IMR-90 (cell line): ENCODE measurements at regions not wholly inside any gene's neighbourhood (a gene's known extent, or its start where the extent isn't known, plus 50 kb on each side); places are given as distances from the start of the nearest gene placed in this dataset.

Experiments used
- ATAC-seq: fragments of 200-7000 bp; cut with Tn5 transposase; 2 replicates; pipeline ENCODE4 v1.9.1; 2020; ENCODE audit warnings: low read depth, mild to moderate bottlenecking, moderate library complexity
- BruUV-seq: library from RNA; stranded (reverse); fragments of 400-500 nt; replicated peaks from 2 replicates; lab custom pipeline; 2021; lab: Mats Ljungman, UMichigan
- CTCF ChIA-PET: fragments of 300-600 bp; formaldehyde crosslinking; extraction: SDS; loops from one replicate; lab custom pipeline; 2021; ENCODE audit warnings: antibody characterized with exemption; lab: Yijun Ruan, JAX
- POLR2A ChIA-PET: fragments of 300-600 bp; sonication (Branson Sonifier 250); formaldehyde crosslinking; loops from one replicate; lab custom pipeline; 2022; ENCODE audit warnings: antibody characterized with exemption; ENCODE audit not compliant: unreplicated experiment; lab: Charles Lee
- DNase-seq: peaks from one replicate; pipeline ENCODE4 v3.0.0; 2013
- H2AFZ ChIP-seq: replicated peaks from 2 replicates; pipeline ENCODE3; 2013; ENCODE audit warnings: low read length, mild to moderate bottlenecking; ENCODE audit not compliant: poor library complexity
- H2AK5ac ChIP-seq: 2 replicates; pipeline ENCODE4 v1.6.1; 2013; ENCODE audit warnings: low read depth, low read length, inconsistent platforms
- H2AK9ac ChIP-seq: replicated peaks from 2 replicates; pipeline ENCODE3; 2013; ENCODE audit warnings: mild to moderate bottlenecking, low read depth, low read length, moderate library complexity; ENCODE audit not compliant: poor library complexity
- H2BK120ac ChIP-seq: 2 replicates; pipeline ENCODE4 v1.6.1; 2013; ENCODE audit warnings: low read depth, low read length, inconsistent platforms
- H2BK15ac ChIP-seq: 3 replicates; pipeline ENCODE4 v1.6.1; 2013; ENCODE audit warnings: low read depth, low read length, inconsistent platforms
- H2BK20ac ChIP-seq: 2 replicates; pipeline ENCODE4 v1.6.1; 2013; ENCODE audit warnings: low read depth, mild to moderate bottlenecking, inconsistent platforms, low read length, moderate library complexity
- H2BK5ac ChIP-seq: 2 replicates; pipeline ENCODE4 v1.6.1; 2013; ENCODE audit warnings: mild to moderate bottlenecking, low read depth, low read length, inconsistent platforms; ENCODE audit not compliant: poor library complexity, severe bottlenecking
- H3K14ac ChIP-seq: replicated peaks from 2 replicates; pipeline ENCODE4 v1.6.1; 2013; ENCODE audit warnings: low read depth, low read length, inconsistent platforms
- H3K18ac ChIP-seq: 2 replicates; pipeline ENCODE4 v1.6.1; 2013; ENCODE audit warnings: low read depth, low read length, control low read depth
- H3K23ac ChIP-seq: 2 replicates; pipeline ENCODE4 v1.6.1; 2013; ENCODE audit warnings: low read depth, low read length, inconsistent platforms
- H3K27ac ChIP-seq: 2 replicates; pipeline ENCODE4 v1.5.1; 2013; ENCODE audit warnings: mild to moderate bottlenecking, control low read depth, low read length; ENCODE audit not compliant: insufficient read depth
- H3K27me3 ChIP-seq: 2 replicates; pipeline ENCODE4 v1.6.1; 2013; ENCODE audit warnings: low read length; ENCODE audit not compliant: control insufficient read depth, insufficient read depth
- H3K36me3 ChIP-seq: 2 replicates; pipeline ENCODE4 v1.6.1; 2013; ENCODE audit warnings: low read length, mixed read lengths; ENCODE audit not compliant: control insufficient read depth, insufficient read depth
- H3K4ac ChIP-seq: 2 replicates; pipeline ENCODE4 v1.6.1; 2013; ENCODE audit warnings: low read depth, low read length, inconsistent platforms
- H3K4me1 ChIP-seq: 2 replicates; pipeline ENCODE4 v1.6.1; 2013; ENCODE audit warnings: low read length, mixed read lengths; ENCODE audit not compliant: control insufficient read depth, insufficient read depth
- H3K4me2 ChIP-seq: 2 replicates; pipeline ENCODE4 v1.6.1; 2013; ENCODE audit warnings: low read depth, mild to moderate bottlenecking, control low read depth, low read length, moderate library complexity
- H3K4me3 ChIP-seq: 2 replicates; pipeline ENCODE4 v1.5.1; 2013; ENCODE audit warnings: low read depth, mild to moderate bottlenecking, control low read depth, low read length, moderate library complexity; ENCODE audit not compliant: insufficient read depth
- H3K56ac ChIP-seq: 2 replicates; pipeline ENCODE4 v1.6.1; 2013; ENCODE audit warnings: low read length, inconsistent platforms; ENCODE audit not compliant: insufficient read depth; ENCODE audit errors: extremely low read depth
- H3K79me1 ChIP-seq, 2 experiments: 2 replicates each; pipeline ENCODE4 v1.6.1; 2013; ENCODE audit warnings: low read length in 2 of 2, inconsistent platforms in 1 of 2, low read depth in 1 of 2
- H3K9ac ChIP-seq: 2 replicates; pipeline ENCODE4 v1.6.1; 2013; ENCODE audit warnings: low read depth, low read length, control low read depth
- H3K9me1 ChIP-seq: 2 replicates; pipeline ENCODE4 v1.6.1; 2013; ENCODE audit warnings: low read length, inconsistent platforms; ENCODE audit not compliant: insufficient read depth
- H3K9me3 ChIP-seq: 2 replicates; pipeline ENCODE4 v1.6.1; 2013; ENCODE audit warnings: low read length; ENCODE audit not compliant: control insufficient read depth, insufficient read depth
- H4K20me1 ChIP-seq: 2 replicates; pipeline ENCODE4 v1.6.1; 2013; ENCODE audit warnings: low read length, inconsistent platforms; ENCODE audit not compliant: insufficient read depth
- H4K5ac ChIP-seq: 2 replicates; pipeline ENCODE4 v1.6.1; 2013; ENCODE audit warnings: mild to moderate bottlenecking, low read depth, low read length, control low read depth
- H4K8ac ChIP-seq, 2 experiments: 2 replicates each; pipeline ENCODE4 v1.6.1; 2013; ENCODE audit warnings: low read depth in 2 of 2, low read length in 2 of 2, control low read depth in 1 of 2, inconsistent platforms in 1 of 2
- H4K91ac ChIP-seq: 2 replicates; pipeline ENCODE4 v1.6.1; 2013; ENCODE audit warnings: low read depth, low read length, inconsistent platforms; ENCODE audit not compliant: insufficient read depth
- FOS ChIP-seq: fragments of 150-350 bp; IDR thresholded peaks from 2 replicates; pipeline ENCODE4 v1.6.1; 2016; ENCODE audit warnings: low read depth, low read length
- MAFK ChIP-seq: IDR thresholded peaks from 2 replicates; pipeline ENCODE4 v1.6.1; 2012; ENCODE audit warnings: low read depth, low read length, improper control_type of control experiment
- NFE2L2 ChIP-seq: fragments of 150-350 bp; IDR thresholded peaks from 2 replicates; pipeline ENCODE4 v1.6.1; 2016; ENCODE audit warnings: low read depth, mild to moderate bottlenecking, low read length
- SMC3 ChIP-seq: fragments of 150-350 bp; IDR thresholded peaks from 2 replicates; pipeline ENCODE4 v1.6.1; 2016; ENCODE audit warnings: low read depth, mild to moderate bottlenecking, antibody characterized with exemption, low read length, moderate library complexity
- WGBS, 2 experiments: methylation state at CpG; one replicate each; pipeline versions ENCODE4 v1.1.5 to v1.1.7; 2013; ENCODE audit warnings: missing lambda C conversion rate in 2 of 2; ENCODE audit not compliant: insufficient read length in 1 of 2; ENCODE audit errors: extremely low coverage in 2 of 2; 5-methylcytosine and 5-hydroxymethylcytosine counted together
- dilution Hi-C: fragments of 300-500 bp; cut with HindIII; formaldehyde crosslinking; loops from one replicate; pipeline ENCODE4 v1.14.3; 2018; ENCODE audit warnings: low sequenced_read_pairs; ENCODE audit not compliant: unreplicated experiment
- in situ Hi-C: fragments of 300-500 bp; cut with MboI; formaldehyde crosslinking; loops from 3 replicates; pipeline ENCODE4 v1.14.3; 2019; ENCODE audit warnings: low sequenced_read_pairs, inconsistent platforms, mixed read lengths
- intact Hi-C: fragments of 100-400 bp; cut with micrococcal nuclease; formaldehyde crosslinking; loops from 2 replicates; pipeline ENCODE4 v1.10.0; 2022

DNA sequence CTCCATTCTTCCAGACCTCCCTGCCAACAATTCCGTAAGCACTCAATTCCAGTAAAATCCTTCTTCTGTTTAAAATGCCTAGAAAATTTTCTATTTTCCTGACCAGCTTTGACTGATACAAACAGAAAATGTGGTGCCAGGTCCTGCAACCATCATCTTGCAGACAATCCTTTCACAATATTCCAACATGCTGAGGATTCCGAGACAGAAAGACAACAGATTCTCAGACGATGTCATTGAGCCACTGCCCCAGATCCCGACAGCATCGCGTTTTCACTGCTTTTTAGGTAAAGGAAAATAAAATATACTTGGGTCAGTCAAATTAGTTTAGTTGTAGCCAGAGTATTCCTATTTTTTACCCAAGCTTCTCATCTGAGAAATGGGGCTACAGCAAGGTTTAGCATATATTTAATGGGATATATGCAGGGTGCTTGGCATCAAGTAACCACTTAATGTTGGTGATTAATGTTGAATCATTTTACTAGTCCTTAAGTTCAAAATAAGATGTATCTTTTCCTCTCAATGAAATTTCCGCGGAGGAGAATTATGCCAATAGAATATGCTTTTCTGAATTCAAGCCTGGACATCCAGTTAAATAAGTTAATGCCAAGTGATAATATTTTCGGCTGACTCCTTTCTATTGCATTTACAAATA is 866.6 kb downstream of the SLC4A3 start:
- POLR2A ChIA-PET, result no interaction called here
- dilution Hi-C loops, result no loop called here

More for the DNA sequence above, 866.6 kb downstream of the SLC4A3 start:
- H2BK20ac ChIP-seq, result no peak overlapping the region
- TF ChIP-seq MAFK (no peak), NFE2L2 (no peak), FOS (no peak), SMC3 (no peak)
- H2AK9ac ChIP-seq, result no peak overlapping the region
- H4K8ac ChIP-seq, result no peak overlapping the region
- no TSS peak for BruUV-seq
- H3K9ac ChIP-seq, result no peak overlapping the region
- ATAC-seq (no peak), DNase-seq (no peak)
- H3K4me2 ChIP-seq, result no peak overlapping the region
- no peaks in the 10 kb centered on the region for H3K36me3 ChIP-seq
- no peak overlapping the region for H4K5ac ChIP-seq
- intact Hi-C loops, result no loop called here
- no peak overlapping the region for H3K27ac ChIP-seq
- H3K9me3 ChIP-seq, result no peaks in the 10 kb centered on the region
- H2BK15ac ChIP-seq, result no peak overlapping the region
- H2BK120ac ChIP-seq, result no peak overlapping the region
- no peak overlapping the region for H2AK5ac ChIP-seq
- H4K20me1 ChIP-seq, result no peaks in the 10 kb centered on the region
- H3K56ac ChIP-seq, result no peak overlapping the region
- H2BK5ac ChIP-seq, result no peak overlapping the region
- no peaks in the 10 kb centered on the region for H3K79me1 ChIP-seq
- peaks cover 4% of the 10 kb centered on the region; the same call in 1 of the 2 replicates for H3K4me1 ChIP-seq
- H3K9me1 ChIP-seq, result 0 out of 2 replicates have a peak, but pooled peaks cover 2% of the 10 kb centered on the region
- H3K27me3 ChIP-seq, result no peaks in the 10 kb centered on the region
- no peak overlapping the region for H3K4ac ChIP-seq
- H2AFZ ChIP-seq, result no peak overlapping the region
- WGBS, 2 experiments, result no CpG with 5 or more reads among the region's 9 CpGs
- H3K4me3 ChIP-seq, result no peak overlapping the region
- H3K23ac ChIP-seq, result no peak overlapping the region
- H3K14ac ChIP-seq, result no peak overlapping the region
- CTCF ChIA-PET, result no interaction called here
- H3K18ac ChIP-seq, result no peak overlapping the region
- no peak overlapping the region for H4K91ac ChIP-seq
- in situ Hi-C loops, result no loop called here
